ENCODE measurements at regions not wholly inside any gene's neighbourhood (a gene's known extent, or its start where the extent isn't known, plus 50 kb on each side); places are given as distances from the start of the nearest gene placed in this dataset.

GRCh38 chr4:36665985-36666527 is 384.6 kb downstream of the DTHD1 start:
- TF ChIP-seq CTCF (IDR thresholded peaks at IDR 0.05; ENCODE audit: low read depth, low read length, poor library complexity, severe bottlenecking) (no peak), EZH2phosphoT487 (IDR thresholded peaks at IDR 0.05; ENCODE audit: borderline replicate concordance, low read length) (no peak)
